Activated naive CD8-positive, alpha-beta T cell treated with anti-CD3 and anti-CD28 coated beads for 36 hours (primary cell): ENCODE measurements at regions not wholly inside any gene's neighbourhood (a gene's known extent, or its start where the extent isn't known, plus 50 kb on each side); places are given as distances from the start of the nearest gene placed in this dataset.

Experiments
- DNase-seq: peaks from one replicate; pipeline ENCODE4 v3.0.0; 2021
- H3K27ac Mint-ChIP-seq: one replicate; pipeline ENCODE4 v1.8.0; 2022; ENCODE audit warnings: mild to moderate bottlenecking, moderate library complexity, mixed read lengths
- H3K27me3 Mint-ChIP-seq: one replicate; pipeline ENCODE4 v1.8.0; 2022; ENCODE audit warnings: mild to moderate bottlenecking, mixed read lengths
- H3K36me3 Mint-ChIP-seq: one replicate; pipeline ENCODE4 v1.8.0; 2021; ENCODE audit warnings: mild to moderate bottlenecking, mixed read lengths
- H3K4me1 Mint-ChIP-seq: one replicate; pipeline ENCODE4 v1.8.0; 2021; ENCODE audit warnings: mixed read lengths
- H3K4me3 Mint-ChIP-seq: one replicate; pipeline ENCODE4 v1.8.0; 2022; ENCODE audit warnings: mild to moderate bottlenecking, moderate library complexity, mixed read lengths
- H3K9me3 Mint-ChIP-seq: one replicate; pipeline ENCODE4 v1.8.0; 2022; ENCODE audit warnings: mixed read lengths

DNA sequence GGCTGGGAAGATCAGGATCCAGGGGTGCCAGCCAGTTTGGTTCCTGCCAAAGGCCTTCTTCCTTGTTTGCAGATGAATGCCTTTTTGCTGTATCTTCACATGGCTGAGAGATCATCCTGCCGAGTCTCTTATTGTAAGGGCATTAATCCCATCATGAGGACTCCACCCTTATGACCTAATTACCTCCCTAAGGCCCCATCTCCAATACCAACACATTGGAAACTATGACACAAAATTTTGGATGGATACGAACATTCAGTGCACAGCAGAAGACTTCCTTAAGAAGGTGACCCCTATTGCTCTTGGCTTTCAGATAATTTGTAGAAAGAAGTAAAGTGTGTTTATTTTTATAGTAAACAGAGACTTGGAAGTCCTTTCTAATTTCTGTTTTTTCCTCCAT lies 1164.7 kb upstream of the CDH8 start:
- DNase-seq, result no peak
- H3K4me1 Mint-ChIP-seq, result no peaks in the 10 kb centered on the region

DNA sequence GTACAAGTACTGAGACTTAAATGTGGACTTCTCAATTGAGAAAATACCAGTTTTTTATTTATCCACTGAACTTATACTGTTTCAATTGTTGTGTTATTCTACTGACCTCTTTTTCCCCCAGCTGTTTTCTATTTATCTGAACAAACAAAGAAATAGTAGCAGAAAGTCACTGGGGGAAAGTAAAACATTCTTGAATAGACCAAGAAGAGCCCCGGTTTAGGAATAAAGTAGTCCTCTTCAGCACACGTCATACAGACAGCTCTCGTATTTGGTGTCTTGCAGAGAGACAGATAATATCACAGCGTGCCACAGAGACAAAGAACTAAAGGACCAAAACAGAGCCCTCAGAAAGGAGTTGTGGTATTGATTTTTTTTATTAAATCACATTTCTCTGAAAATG lies 1159.1 kb upstream of the CDH8 start:
- Mint-ChIP-seq H3K27ac (no peak overlapping the region), H3K4me1 (no peaks in the 10 kb centered on the region), H3K9me3 (peaks cover 18% of the 10 kb centered on the region), H3K4me3 (no peak overlapping the region), H3K27me3 (no peaks in the 10 kb centered on the region), H3K36me3 (no peaks in the 10 kb centered on the region)
- DNase-seq, result no peak

More for the DNA sequence above, 1164.7 kb upstream of the CDH8 start:
- no peaks in the 10 kb centered on the region for H3K36me3 Mint-ChIP-seq
- no peaks in the 10 kb centered on the region for H3K27me3 Mint-ChIP-seq
- no peak overlapping the region for H3K27ac Mint-ChIP-seq
- peaks cover 10% of the 10 kb centered on the region for H3K9me3 Mint-ChIP-seq
- no peak overlapping the region for H3K4me3 Mint-ChIP-seq

DNA sequence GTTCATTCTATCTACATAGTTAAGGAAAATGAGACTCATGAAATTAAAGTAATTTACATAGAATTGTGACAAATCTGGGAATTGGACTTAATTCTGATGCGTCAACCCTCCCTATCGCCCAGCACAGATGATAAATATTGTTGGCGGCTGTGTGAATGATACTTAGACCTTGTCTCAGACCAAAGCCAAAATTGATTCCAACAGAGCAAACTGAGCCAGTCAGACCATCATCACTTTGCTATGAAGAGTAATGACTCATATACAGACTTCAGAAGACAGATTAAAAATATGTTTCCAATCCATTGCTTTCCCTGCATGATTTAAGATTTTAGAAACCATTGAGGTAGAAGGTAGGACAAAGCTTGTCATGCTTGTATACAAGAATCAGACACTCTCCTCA lies 1156.7 kb upstream of the CDH8 start:
- H3K4me3 Mint-ChIP-seq, result no peak overlapping the region
- H3K27ac Mint-ChIP-seq, result no peak overlapping the region
- no peaks in the 10 kb centered on the region for H3K4me1 Mint-ChIP-seq
- DNase-seq, result no peak
- H3K9me3 Mint-ChIP-seq, result peaks cover 18% of the 10 kb centered on the region
- H3K36me3 Mint-ChIP-seq, result no peaks in the 10 kb centered on the region
- H3K27me3 Mint-ChIP-seq, result no peaks in the 10 kb centered on the region

DNA sequence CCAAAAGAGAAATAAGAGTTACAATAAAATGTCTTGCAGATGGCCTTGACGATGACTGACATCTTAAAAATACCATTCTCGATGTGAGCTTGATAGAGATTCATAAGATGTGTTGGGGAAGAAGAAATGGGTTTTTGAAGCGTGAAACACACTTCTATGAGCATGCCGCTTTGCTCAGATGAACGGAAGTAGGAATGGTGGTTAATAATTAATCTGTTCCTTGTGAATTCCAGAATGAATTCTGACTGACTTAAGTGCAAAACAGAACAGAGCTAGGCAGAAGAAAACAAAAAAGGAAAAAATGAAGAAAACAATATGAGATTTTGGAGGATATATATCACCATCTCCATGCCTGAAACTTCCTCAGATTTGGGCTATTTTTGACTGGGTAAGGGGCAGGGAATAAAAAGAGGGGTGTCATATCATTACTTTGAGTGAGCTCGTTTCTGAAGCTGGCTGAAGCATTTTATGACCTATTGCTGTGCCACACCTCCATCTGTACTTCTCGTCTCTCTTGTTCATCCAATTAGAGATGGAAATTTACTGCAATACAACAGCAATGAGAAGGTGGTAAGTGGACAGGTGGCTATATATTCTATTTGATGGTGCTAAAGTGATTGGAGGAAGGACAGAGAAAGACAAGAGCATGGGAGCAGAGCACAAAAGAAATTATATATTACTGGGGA lies 1152.0 kb upstream of the CDH8 start:
- H3K36me3 Mint-ChIP-seq, result peaks cover 2% of the 10 kb centered on the region
- peaks cover 20% of the 10 kb centered on the region for H3K9me3 Mint-ChIP-seq
- H3K27me3 Mint-ChIP-seq, result no peaks in the 10 kb centered on the region
- H3K27ac Mint-ChIP-seq, result no peak overlapping the region
- H3K4me1 Mint-ChIP-seq, result no peaks in the 10 kb centered on the region
- no peak overlapping the region for H3K4me3 Mint-ChIP-seq
- DNase-seq, result no peak

GRCh38 chr16:63187638-63188037 lies 1151.4 kb upstream of the CDH8 start:
- Mint-ChIP-seq H3K27ac (no peak overlapping the region), H3K27me3 (no peaks in the 10 kb centered on the region), H3K36me3 (peaks cover 2% of the 10 kb centered on the region), H3K4me3 (no peak overlapping the region), H3K9me3 (peaks cover 23% of the 10 kb centered on the region), H3K4me1 (no peaks in the 10 kb centered on the region)
- DNase-seq, result no peak

DNA sequence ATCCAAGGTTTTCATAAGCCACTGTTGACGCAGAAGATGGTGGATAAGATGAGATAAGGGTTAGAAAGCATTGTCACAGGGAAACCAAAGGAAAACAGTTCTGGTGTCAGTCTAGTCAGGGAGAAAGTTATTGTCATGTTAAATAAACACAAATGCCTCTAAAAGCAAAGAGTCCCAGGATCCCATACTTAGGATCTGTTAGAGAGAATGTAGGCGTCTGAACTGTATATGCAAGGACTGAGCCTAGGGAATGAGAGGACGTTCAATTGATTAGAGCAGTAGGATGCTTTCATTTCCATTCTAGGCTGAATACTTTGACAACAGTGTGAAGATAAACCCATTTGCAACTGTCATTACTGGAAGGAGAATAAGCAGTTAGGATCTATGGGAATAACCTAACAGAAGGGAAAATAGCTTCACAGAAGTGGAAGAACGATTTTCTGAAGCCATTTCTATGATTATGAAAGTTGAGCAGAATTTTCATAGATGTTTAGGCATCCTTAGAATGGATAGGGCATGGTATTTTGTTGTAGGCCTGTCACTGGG lies 1149.1 kb upstream of the CDH8 start:
- Mint-ChIP-seq H3K4me1 (no peaks in the 10 kb centered on the region), H3K9me3 (peaks cover 29% of the 10 kb centered on the region), H3K27me3 (no peaks in the 10 kb centered on the region), H3K4me3 (no peak overlapping the region), H3K36me3 (peaks cover 2% of the 10 kb centered on the region), H3K27ac (no peak overlapping the region)
- DNase-seq, result no peak

DNA sequence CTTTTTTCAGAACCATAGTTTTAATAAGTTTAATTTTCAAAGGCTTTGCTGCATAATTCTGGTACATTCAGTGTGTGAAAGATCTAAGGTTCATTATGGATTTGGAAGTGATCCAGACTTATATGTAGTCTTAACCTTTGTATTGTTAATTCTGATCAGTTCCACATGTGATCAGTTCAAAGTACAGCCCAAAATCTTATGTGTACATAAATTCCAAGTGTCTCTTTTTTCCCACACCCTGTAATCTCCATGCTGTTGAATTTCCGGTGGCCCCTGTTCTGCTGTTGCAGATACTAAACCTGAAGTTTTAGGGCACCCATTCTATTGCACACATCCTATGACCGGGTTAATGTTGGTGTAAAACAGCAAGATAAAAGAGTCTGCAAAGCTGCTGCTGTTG lies 1147.5 kb upstream of the CDH8 start:
- Mint-ChIP-seq H3K27ac (no peak overlapping the region), H3K27me3 (no peaks in the 10 kb centered on the region), H3K4me3 (no peak overlapping the region), H3K9me3 (peaks cover 26% of the 10 kb centered on the region), H3K36me3 (peaks cover 2% of the 10 kb centered on the region), H3K4me1 (no peaks in the 10 kb centered on the region)
- DNase-seq, result no peak

GRCh38 chr16:63175313-63175712 lies 1139.1 kb upstream of the CDH8 start:
- Mint-ChIP-seq H3K4me1 (no peaks in the 10 kb centered on the region), H3K36me3 (no peaks in the 10 kb centered on the region), H3K27me3 (no peaks in the 10 kb centered on the region), H3K27ac (no peak overlapping the region), H3K4me3 (no peak overlapping the region), H3K9me3 (peaks cover 16% of the 10 kb centered on the region)
- no peak for DNase-seq

GRCh38 chr16:63174801-63175200 lies 1138.6 kb upstream of the CDH8 start:
- no peak overlapping the region for H3K4me3 Mint-ChIP-seq
- H3K9me3 Mint-ChIP-seq, result peaks cover 20% of the 10 kb centered on the region
- H3K27ac Mint-ChIP-seq, result no peak overlapping the region
- no peaks in the 10 kb centered on the region for H3K36me3 Mint-ChIP-seq
- no peak for DNase-seq
- no peaks in the 10 kb centered on the region for H3K27me3 Mint-ChIP-seq
- H3K4me1 Mint-ChIP-seq, result no peaks in the 10 kb centered on the region

DNA sequence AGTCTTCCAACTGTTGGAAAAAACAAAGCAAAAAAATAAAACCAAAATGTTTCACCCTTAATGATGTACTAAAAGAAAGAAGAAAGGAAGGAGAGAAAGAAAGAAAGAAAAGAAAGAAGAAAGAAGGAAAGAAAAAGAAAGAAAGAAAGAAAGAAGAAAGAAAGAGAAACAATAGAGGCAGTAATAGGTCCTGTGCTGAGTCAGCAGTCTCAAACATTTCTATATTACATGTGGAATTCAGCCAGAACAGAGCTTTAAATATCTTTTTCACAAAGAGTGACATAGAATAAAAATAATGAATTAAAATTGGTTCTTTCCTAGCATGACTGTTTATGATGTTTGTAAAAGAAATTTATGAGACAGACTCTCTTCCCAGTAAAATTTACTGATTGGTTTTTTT lies 1135.3 kb upstream of the CDH8 start:
- H3K36me3 Mint-ChIP-seq, result no peaks in the 10 kb centered on the region
- H3K4me3 Mint-ChIP-seq, result no peak overlapping the region
- H3K9me3 Mint-ChIP-seq, result peaks cover 18% of the 10 kb centered on the region
- H3K27me3 Mint-ChIP-seq, result no peaks in the 10 kb centered on the region
- no peak overlapping the region for H3K27ac Mint-ChIP-seq
- DNase-seq, result no peak
- no peaks in the 10 kb centered on the region for H3K4me1 Mint-ChIP-seq

DNA sequence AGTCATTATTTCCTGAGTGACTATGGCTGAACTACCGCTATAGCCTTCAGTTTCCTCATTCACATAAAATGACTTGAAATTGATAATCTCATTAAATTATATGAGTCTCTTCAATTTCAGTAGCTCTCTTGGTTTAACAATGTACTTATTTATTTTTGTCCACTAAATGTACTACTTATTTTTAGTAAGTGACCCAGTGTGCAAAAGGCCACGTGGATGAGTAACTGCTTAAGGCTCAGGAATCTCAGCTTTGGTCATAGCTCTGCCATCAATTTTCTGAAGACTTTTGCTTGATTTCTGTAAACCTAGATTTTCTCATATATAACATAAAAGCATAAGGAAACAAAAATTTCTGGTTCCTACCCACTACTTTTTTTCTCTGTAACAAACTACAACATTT lies 1132.9 kb upstream of the CDH8 start:
- no peak overlapping the region for H3K4me3 Mint-ChIP-seq
- H3K9me3 Mint-ChIP-seq, result peaks cover 14% of the 10 kb centered on the region
- no peaks in the 10 kb centered on the region for H3K36me3 Mint-ChIP-seq
- no peaks in the 10 kb centered on the region for H3K27me3 Mint-ChIP-seq
- no peaks in the 10 kb centered on the region for H3K4me1 Mint-ChIP-seq
- H3K27ac Mint-ChIP-seq, result no peak overlapping the region
- no peak for DNase-seq

DNA sequence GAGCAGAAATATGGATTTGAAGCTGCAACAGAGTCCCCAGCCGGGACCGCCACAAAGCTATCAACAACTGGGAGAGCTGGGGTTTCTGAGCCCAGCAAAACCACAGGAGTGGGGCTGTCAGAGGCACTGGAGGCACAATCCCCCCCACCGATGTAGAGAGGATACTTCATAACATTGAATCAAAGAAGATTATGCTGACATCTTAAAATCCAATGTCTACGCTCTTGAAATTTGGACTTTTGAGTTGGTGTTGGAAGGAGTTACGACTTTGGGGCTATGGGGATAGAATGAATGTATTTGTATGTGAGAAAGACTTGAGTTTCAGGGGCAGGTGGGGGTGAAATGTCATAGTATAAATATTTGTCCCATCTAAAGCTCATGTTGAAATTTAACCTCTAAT lies 1121.6 kb upstream of the CDH8 start:
- Mint-ChIP-seq H3K27me3 (no peaks in the 10 kb centered on the region), H3K4me1 (no peaks in the 10 kb centered on the region), H3K36me3 (no peaks in the 10 kb centered on the region), H3K9me3 (peaks cover 20% of the 10 kb centered on the region), H3K27ac (no peak overlapping the region), H3K4me3 (no peak overlapping the region)
- DNase-seq, result no peak

DNA sequence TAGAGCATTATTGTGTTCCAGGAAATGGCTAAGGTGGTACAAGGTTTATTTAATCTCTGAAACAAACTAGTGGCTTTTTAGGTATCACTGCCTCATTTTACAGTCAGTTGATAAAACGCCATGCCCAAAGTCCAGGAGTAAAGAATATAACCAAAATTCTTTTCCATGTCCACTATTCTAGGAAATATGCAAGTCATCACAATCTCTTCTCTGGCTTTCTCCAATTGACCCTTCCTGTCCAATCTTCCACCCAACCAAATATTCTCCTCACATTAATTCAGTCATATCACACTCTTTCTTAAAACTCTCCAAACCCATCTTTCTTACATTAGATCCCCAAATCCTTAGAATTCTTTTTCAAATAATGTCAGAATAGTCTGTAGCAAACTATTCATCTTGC lies 1110.0 kb upstream of the CDH8 start:
- DNase-seq, result no peak
- H3K27ac Mint-ChIP-seq, result no peak overlapping the region
- H3K27me3 Mint-ChIP-seq, result no peaks in the 10 kb centered on the region
- H3K36me3 Mint-ChIP-seq, result no peaks in the 10 kb centered on the region
- H3K9me3 Mint-ChIP-seq, result peaks cover 3% of the 10 kb centered on the region
- H3K4me1 Mint-ChIP-seq, result no peaks in the 10 kb centered on the region
- no peak overlapping the region for H3K4me3 Mint-ChIP-seq

GRCh38 chr16:63145411-63145810 lies 1109.2 kb upstream of the CDH8 start:
- no peaks in the 10 kb centered on the region for H3K4me1 Mint-ChIP-seq
- H3K4me3 Mint-ChIP-seq, result no peak overlapping the region
- no peak overlapping the region for H3K27ac Mint-ChIP-seq
- H3K27me3 Mint-ChIP-seq, result no peaks in the 10 kb centered on the region
- no peak for DNase-seq
- peaks cover 3% of the 10 kb centered on the region for H3K9me3 Mint-ChIP-seq
- H3K36me3 Mint-ChIP-seq, result no peaks in the 10 kb centered on the region

- Mint-ChIP-seq H3K27ac (no peak overlapping the region), H3K27me3 (no peaks in the 10 kb centered on the region), H3K36me3 (no peaks in the 10 kb centered on the region), H3K4me1 (no peaks in the 10 kb centered on the region), H3K9me3 (peaks cover 10% of the 10 kb centered on the region), H3K4me3 (no peak overlapping the region)
- DNase-seq, result no peak
Observed at GRCh38 chr16:63135069-63135468, 1098.8 kb upstream of the CDH8 start.

DNA sequence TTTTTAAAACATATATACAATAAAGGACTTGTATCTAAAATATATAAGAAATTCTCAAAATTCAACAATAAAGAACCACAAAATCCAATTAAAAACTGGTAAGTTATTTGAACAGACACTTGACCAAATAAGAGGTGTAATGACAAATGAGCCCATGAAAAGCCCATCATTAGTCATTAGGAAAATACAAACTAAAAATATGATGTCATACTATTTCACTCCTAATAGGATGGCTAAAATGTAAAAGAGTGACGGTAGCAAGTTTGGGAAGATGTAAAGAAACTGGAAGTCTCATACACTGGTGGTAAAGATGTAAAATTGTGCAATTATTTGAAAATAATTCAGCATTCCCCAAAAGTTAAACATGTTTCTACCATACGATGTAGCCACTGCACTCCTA lies 1095.3 kb upstream of the CDH8 start:
- H3K36me3 Mint-ChIP-seq, result no peaks in the 10 kb centered on the region
- no peak overlapping the region for H3K27ac Mint-ChIP-seq
- H3K9me3 Mint-ChIP-seq, result peaks cover 15% of the 10 kb centered on the region
- H3K4me3 Mint-ChIP-seq, result no peak overlapping the region
- no peaks in the 10 kb centered on the region for H3K4me1 Mint-ChIP-seq
- H3K27me3 Mint-ChIP-seq, result no peaks in the 10 kb centered on the region
- no peak for DNase-seq
